K562 (cell line): ENCODE measurements at regions not wholly inside any gene's neighbourhood (a gene's known extent, or its start where the extent isn't known, plus 50 kb on each side); places are given as distances from the start of the nearest gene placed in this dataset.

ENCODE experiments used
- ATAC-seq: fragments of 200-7000 bp; cut with Tn5 transposase; 3 replicates; pipeline ENCODE4 v1.9.1; 2020; ENCODE audit warnings: moderate library complexity
- BruUV-seq: library from RNA; stranded (reverse); fragments of 400-500 nt; replicated peaks from 2 replicates; lab custom pipeline; 2021; lab: Mats Ljungman, UMichigan
- CTCF ChIA-PET: fragments of 300-600 bp; formaldehyde crosslinking; extraction: SDS; loops from one replicate; lab custom pipeline; 2021; ENCODE audit warnings: low intra/inter-chr PET ratio; lab: Yijun Ruan, JAX
- POLR2A ChIA-PET: fragments of 300-600, 350-650 bp; sonication (Branson Sonifier 250); formaldehyde crosslinking; extraction: SDS; loops from one replicate; lab custom pipeline; 2021; ENCODE audit warnings: antibody characterized with exemption, inconsistent platforms; lab: Yijun Ruan, JAX
- DNase-seq, 4 experiments: peaks; one replicate each; pipeline versions ENCODE4 v3.0.0 to v3.0.0-alpha.2; 2011 to 2018; ENCODE audit warnings: low spot score in 3 of 4, mixed read lengths in 3 of 4; ENCODE audit errors: extremely low read depth in 1 of 4
- FAIRE-seq: peaks from 2 replicates; lab custom pipeline; 2011; peaks lifted over from hg19 to GRCh38; lab: Jason Lieb, UNC
- H2AFZ ChIP-seq: 2 replicates; pipeline ENCODE4 v1.6.0; 2011; ENCODE audit warnings: low read depth, low read length, control low read depth, inconsistent platforms
- H3K27ac ChIP-seq: fragments of 200-600 bp; 3 replicates; pipeline ENCODE4 v1.8.0; 2011; ENCODE audit warnings: low read depth, mild to moderate bottlenecking, control low read depth, inconsistent platforms, low read length, moderate library complexity, mixed read lengths; ENCODE audit errors: extremely low read depth
- H3K27me3 ChIP-seq, 2 experiments: fragments of 300-600 bp in 1 of 2; 2 replicates in 1 of 2; 3 replicates in 1 of 2; pipeline versions ENCODE4 v1.6.0 to v1.8.0; 2011; ENCODE audit warnings: inconsistent platforms in 2 of 2, low read length in 2 of 2, mild to moderate bottlenecking in 1 of 2, mixed read lengths in 1 of 2, moderate library complexity in 1 of 2; ENCODE audit not compliant: control insufficient read depth in 2 of 2, insufficient read depth in 2 of 2
- H3K36me3 ChIP-seq: fragments of 300-600 bp; 3 replicates; pipeline ENCODE4 v1.8.0; 2011; ENCODE audit warnings: mild to moderate bottlenecking, low read length, inconsistent platforms; ENCODE audit not compliant: control insufficient read depth, insufficient read depth
- H3K4me1 ChIP-seq, 2 experiments: fragments of 200-600 bp in 1 of 2; replicated peaks in 1 of 2; 2 replicates in 1 of 2; 3 replicates in 1 of 2; pipeline versions ENCODE4 v1.5.1 to v1.8.0; 2011; ENCODE audit warnings: inconsistent platforms in 2 of 2, low read length in 2 of 2, mild to moderate bottlenecking in 1 of 2, mixed read lengths in 1 of 2, moderate library complexity in 1 of 2; ENCODE audit not compliant: control insufficient read depth in 2 of 2, insufficient read depth in 2 of 2
- H3K4me2 ChIP-seq: 2 replicates; pipeline ENCODE4 v1.6.1; 2011; ENCODE audit warnings: low read length, control low read depth, inconsistent platforms, mixed read lengths; ENCODE audit not compliant: insufficient read depth
- H3K4me3 ChIP-seq: fragments of 200-600 bp; sonication (generic), shearing (Covaris generic); 2 replicates; pipeline ENCODE4 v1.5.1; 2016; ENCODE audit warnings: control low read depth, inconsistent platforms
- H3K79me2 ChIP-seq: fragments of 200-600 bp; 3 replicates; pipeline ENCODE4 v1.8.0; 2011; ENCODE audit warnings: low read length, inconsistent platforms; ENCODE audit not compliant: control insufficient read depth, insufficient read depth
- H3K9ac ChIP-seq, 2 experiments: 2 replicates each; pipeline versions ENCODE4 v1.6.0 to v1.6.1; 2011; ENCODE audit warnings: low read depth in 2 of 2, low read length in 2 of 2, control low read depth in 1 of 2, inconsistent platforms in 1 of 2, mild to moderate bottlenecking in 1 of 2, mixed read lengths in 1 of 2; ENCODE audit not compliant: insufficient read depth in 1 of 2
- H3K9me1 ChIP-seq: one replicate; pipeline ENCODE4 v1.6.0; 2011; ENCODE audit warnings: inconsistent platforms, mild to moderate bottlenecking, low read length, moderate library complexity; ENCODE audit not compliant: control insufficient read depth, insufficient read depth
- H3K9me3 ChIP-seq: replicated peaks from 2 replicates; pipeline ENCODE4 v1.5.1; 2011; ENCODE audit warnings: low read depth, low read length, inconsistent platforms; ENCODE audit not compliant: control insufficient read depth, insufficient read depth
- H4K20me1 ChIP-seq: replicated peaks from 2 replicates; pipeline ENCODE4 v1.6.1; 2011; ENCODE audit warnings: low read length, inconsistent platforms, mixed read lengths; ENCODE audit not compliant: control insufficient read depth, insufficient read depth
- ETV1 ChIP-seq: fragments of 450-650 bp; conservative IDR thresholded peaks from 2 replicates; pipeline ENCODE4 v1.6.1; 2016; ENCODE audit warnings: missing genetic modification characterization, control low read depth, low read depth, missing compliant biosample characterization
- KHSRP ChIP-seq: fragments of 450-650 bp; IDR thresholded peaks from 2 replicates; pipeline ENCODE4 v1.6.1; 2017
- MCM7 ChIP-seq, 2 experiments: fragments of 450-650 bp; IDR thresholded peaks; 2 replicates each; pipeline ENCODE4 v1.6.1; 2016 to 2018
- PTRF ChIP-seq: fragments of 450-650 bp; IDR thresholded peaks from 2 replicates; pipeline ENCODE4 v1.6.1; 2016; ENCODE audit warnings: mild to moderate bottlenecking, missing genetic modification characterization, missing compliant biosample characterization
- RBM22 ChIP-seq: fragments of 200-400 bp; formaldehyde crosslinking; IDR thresholded peaks from 2 replicates; pipeline ENCODE4 v1.6.1; 2018; ENCODE audit warnings: low read length, low read depth; ENCODE audit not compliant: poor library complexity, severe bottlenecking
- RNF2 ChIP-seq: sonication (generic); IDR thresholded peaks from 2 replicates; pipeline ENCODE4 v1.6.1; 2016
- TAL1 ChIP-seq: fragments of 450-650 bp; IDR thresholded peaks from 2 replicates; pipeline ENCODE4 v1.6.1; 2016; ENCODE audit warnings: mild to moderate bottlenecking
- TGIF2 ChIP-seq: sonication (generic); formaldehyde crosslinking; IDR thresholded peaks from 2 replicates; pipeline ENCODE4 v1.8.1; 2022; ENCODE audit warnings: mild to moderate bottlenecking, missing genetic modification reagents, moderate library complexity
- ZNF140 ChIP-seq: fragments of 250-450 bp; sonication (Bioruptor Pico); IDR thresholded peaks from 2 replicates; pipeline ENCODE4 v1.8.0; 2021; ENCODE audit warnings: moderate library complexity, mild to moderate bottlenecking, inconsistent platforms
- ZNF143 ChIP-seq: sonication (generic); formaldehyde crosslinking; IDR thresholded peaks from 2 replicates; pipeline ENCODE4 v1.9.0; 2022; ENCODE audit warnings: mild to moderate bottlenecking, missing genetic modification reagents
- WGBS: fragments of 100-300 bp; shearing (Covaris generic); methylation state at CpG from one replicate; pipeline ENCODE4 v1.1.6; 2016; ENCODE audit warnings: low coverage, mixed read lengths; ENCODE audit not compliant: insufficient coverage; ENCODE audit errors: missing lambda C conversion rate; 5-methylcytosine and 5-hydroxymethylcytosine counted together
- in situ Hi-C: fragments of 300-500 bp; cut with MboI; formaldehyde crosslinking; loops from 4 replicates; pipeline ENCODE4 v1.15.0; 2018; ENCODE audit warnings: inconsistent platforms, mixed read lengths
- intact Hi-C: fragments of 100-400 bp; cut with micrococcal nuclease; formaldehyde crosslinking; loops from 2 replicates; pipeline ENCODE4 v1.14.2; 2022
- TF ChIP-seq, protein P1 (sequence below): IDR thresholded peaks from 2 replicates; pipeline ENCODE4 v1.6.1; 2011; ENCODE audit not compliant: insufficient read length; ENCODE audit errors: extremely low read depth
- TF ChIP-seq, protein P2 (sequence below): fragments of 250-450 bp; sonication (Bioruptor Pico); IDR thresholded peaks from 2 replicates; pipeline ENCODE4 v1.8.0; 2021; ENCODE audit warnings: moderate library complexity, mild to moderate bottlenecking, inconsistent platforms

DNA sequence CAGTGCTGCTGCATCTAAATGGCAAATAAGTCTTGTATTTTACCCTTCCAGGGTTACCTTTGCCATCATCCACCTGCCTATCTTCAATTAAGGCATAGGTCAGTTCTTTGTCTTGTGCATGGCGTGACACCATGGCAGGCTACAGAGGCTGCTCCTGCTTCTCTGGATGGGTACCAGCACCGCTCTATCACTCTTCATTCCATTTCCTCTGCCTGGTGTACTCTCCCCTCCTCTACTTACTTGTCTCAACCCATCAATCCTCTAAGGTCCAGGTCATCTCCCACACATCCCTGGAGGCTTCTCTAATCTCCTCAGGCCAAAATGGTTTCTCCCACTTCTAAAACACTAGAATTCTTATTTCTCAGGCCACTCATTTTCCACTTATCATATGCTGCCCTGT is 257.5 kb downstream of the BARHL2 start (continued):
- TF ChIP-seq ETV1 (tag) (no peak), MCM7 (IDR thresholded peaks at IDR 0.05) (no peak), PTRF (tag) (no peak), ZNF143 (CRISPR knock-in tag) (no peak), RNF2 (no peak), KHSRP (no peak), TAL1 (no peak), TGIF2 (CRISPR knock-in tag) (no peak), ZNF140 (CRISPR knock-in tag) (no peak)
- TF ChIP-seq, protein P1, sequence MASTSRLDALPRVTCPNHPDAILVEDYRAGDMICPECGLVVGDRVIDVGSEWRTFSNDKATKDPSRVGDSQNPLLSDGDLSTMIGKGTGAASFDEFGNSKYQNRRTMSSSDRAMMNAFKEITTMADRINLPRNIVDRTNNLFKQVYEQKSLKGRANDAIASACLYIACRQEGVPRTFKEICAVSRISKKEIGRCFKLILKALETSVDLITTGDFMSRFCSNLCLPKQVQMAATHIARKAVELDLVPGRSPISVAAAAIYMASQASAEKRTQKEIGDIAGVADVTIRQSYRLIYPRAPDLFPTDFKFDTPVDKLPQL = no peak

DNA sequence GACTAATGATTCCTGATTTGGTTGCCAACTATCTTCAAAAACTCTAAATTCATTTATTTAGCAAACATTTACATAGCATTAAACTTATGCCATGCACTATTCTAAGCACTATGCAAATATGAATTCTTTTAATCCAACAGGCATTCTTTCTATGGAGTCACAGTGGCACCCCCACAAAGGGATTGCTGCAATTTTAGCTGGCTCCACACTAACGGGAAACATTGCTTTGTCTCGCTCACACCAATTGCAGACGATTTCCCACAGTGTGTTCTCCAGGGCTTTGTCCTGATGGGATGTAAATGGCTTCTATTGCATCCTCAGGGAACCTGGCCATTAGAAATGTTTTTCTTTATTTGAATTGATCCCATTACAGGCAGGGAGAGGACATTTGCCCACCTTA is 259.1 kb downstream of the BARHL2 start:
- Histone ChIP-seq H3K4me1 (no peaks in the 10 kb centered on the region), H3K9me3 (no peaks in the 10 kb centered on the region), H3K36me3 (no peaks in the 10 kb centered on the region), H3K4me3 (no peak overlapping the region), H4K20me1 (no peaks in the 10 kb centered on the region), H3K79me2 (no peaks in the 10 kb centered on the region), H3K4me2 (no peak overlapping the region), H3K27me3 (no peaks in the 10 kb centered on the region), H3K27ac (no peak overlapping the region), H2AFZ (no peak overlapping the region), H3K9me1 (no peaks in the 10 kb centered on the region), H3K9ac (no peak overlapping the region)
- in situ Hi-C loops (no loop called here), intact Hi-C loops (no loop called here)
- no TSS peak for BruUV-seq
- FAIRE-seq (no peak), ATAC-seq (no peak), DNase-seq (no peak)
- WGBS = 0% methylated on average over 3 of the region's 3 CpGs
- TF ChIP-seq, protein P2, sequence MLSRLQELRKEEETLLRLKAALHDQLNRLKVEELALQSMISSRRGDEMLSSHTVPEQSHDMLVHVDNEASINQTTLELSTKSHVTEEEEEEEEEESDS (CRISPR knock-in tag) = no peak
- TF ChIP-seq RBM22 = no peak
- ChIA-PET CTCF (no interaction called here), POLR2A (no interaction called here)
